NCI-H128 (cell line): ENCODE measurements at regions not wholly inside any gene's neighbourhood (a gene's known extent, or its start where the extent isn't known, plus 50 kb on each side); places are given as distances from the start of the nearest gene placed in this dataset.

Experiments
- DNase-seq: peaks from one replicate; lab custom pipeline; 2025; ENCODE audit not compliant: unreplicated experiment; lab: John Stamatoyannopoulos, UW

DNA sequence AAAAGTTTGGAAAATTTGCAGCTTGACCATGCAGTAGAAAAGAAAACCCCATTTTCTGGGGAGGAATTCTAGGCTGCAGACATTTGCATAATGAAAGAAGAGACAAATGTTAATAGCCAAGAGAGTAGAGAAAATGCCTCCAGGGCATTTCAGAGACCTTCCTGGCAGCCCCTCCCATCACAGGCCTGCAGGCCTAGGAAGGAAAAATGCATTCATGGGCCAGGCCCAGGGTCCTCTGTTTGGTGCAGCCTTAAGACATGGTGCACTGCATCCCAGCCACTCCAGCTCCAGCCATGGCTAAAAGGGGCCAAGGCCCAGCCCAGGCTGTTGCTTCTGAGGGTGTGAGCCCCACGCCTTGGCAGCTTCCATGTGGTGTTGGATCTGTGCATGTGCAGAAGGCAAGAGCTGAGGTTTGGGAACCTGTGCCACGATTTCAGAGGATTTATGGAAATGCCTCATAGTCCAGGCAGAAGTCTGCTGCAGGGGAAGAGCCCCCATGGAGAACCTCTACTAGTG, 75.0 kb upstream of the OR13F1 start:
- DNase-seq: no peak

DNA sequence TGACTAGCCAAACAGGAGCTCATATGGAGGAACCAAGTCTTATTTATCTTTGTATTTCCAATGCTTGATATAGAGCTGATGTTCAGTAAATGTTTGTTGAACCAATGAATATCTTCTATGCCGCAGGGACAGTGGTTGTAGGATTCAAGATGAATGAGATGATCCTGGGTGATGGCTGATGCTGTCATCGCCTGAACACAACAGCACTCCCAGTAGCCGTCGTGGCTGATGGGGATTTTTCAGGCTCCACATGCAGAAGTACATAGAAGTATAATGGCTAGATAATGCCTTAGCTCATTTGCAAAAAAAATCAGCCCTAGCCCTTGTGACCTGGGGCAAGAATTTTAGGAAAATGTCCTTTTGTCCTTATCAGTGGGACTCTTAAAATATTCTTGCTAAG, 69.0 kb upstream of the OR13F1 start:
- no peak for DNase-seq

DNA sequence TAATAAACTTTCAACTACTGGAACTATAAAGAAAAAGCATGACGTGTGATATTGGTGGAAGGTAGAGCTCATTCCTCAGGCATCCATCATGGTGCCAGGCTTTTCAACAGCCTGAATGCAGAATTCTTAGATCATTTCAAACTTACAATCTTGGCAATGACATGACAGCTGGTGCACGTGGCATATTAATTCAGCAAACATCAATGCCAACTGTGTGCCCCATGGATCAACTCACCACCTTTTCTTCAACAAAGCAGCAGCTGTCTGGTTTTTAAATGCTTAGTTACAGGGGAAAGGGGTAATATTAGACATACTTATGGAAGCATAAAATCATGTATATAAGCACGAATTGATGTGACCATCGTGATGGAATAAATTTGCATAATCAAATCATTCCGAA, 56.0 kb upstream of the OR13F1 start:
- no peak for DNase-seq
